ENCODE measurements at regions not wholly inside any gene's neighbourhood (a gene's known extent, or its start where the extent isn't known, plus 50 kb on each side); places are given as distances from the start of the nearest gene placed in this dataset.

- Histone ChIP-seq H3K9me1 (ENCODE audit: control insufficient read depth, insufficient read depth, low read length) (no peaks in the 10 kb centered on the region), H3K4me2 (ENCODE audit: insufficient read depth, low read length) (peak overlapping the region; percentile 40), H3K36me3 (ENCODE audit: control insufficient read depth, insufficient read depth, low read length) (no peaks in the 10 kb centered on the region), H3K27me3 (ENCODE audit: control insufficient read depth in 2 of 2, insufficient read depth in 2 of 2, low read length in 2 of 2) (no peaks in the 10 kb centered on the region), H3K4me1 (replicated peaks in 1 of 2; ENCODE audit: control insufficient read depth in 2 of 2, insufficient read depth in 2 of 2, low read length in 2 of 2) (no peaks in the 10 kb centered on the region), H3K4me3 (no peak overlapping the region), H2AFZ (ENCODE audit: low read depth, low read length) (peak overlapping the region; percentile 35), H3K27ac (ENCODE audit: extremely low read depth, low read depth, low read length) (no peak overlapping the region), H3K9ac (ENCODE audit: insufficient read depth in 1 of 2, low read depth in 2 of 2, low read length in 2 of 2) (no peak overlapping the region), H3K79me2 (ENCODE audit: control insufficient read depth, insufficient read depth, low read length) (no peaks in the 10 kb centered on the region), H4K20me1 (replicated peaks; ENCODE audit: control insufficient read depth, insufficient read depth, low read length) (no peaks in the 10 kb centered on the region), H3K9me3 (replicated peaks; ENCODE audit: control insufficient read depth, insufficient read depth, low read depth, low read length) (no peaks in the 10 kb centered on the region)
- BruUV-seq (replicated peaks), result no TSS peak
- intact Hi-C loops (cut with micrococcal nuclease) (loop anchor here (1.0 to 5.0 kb wide), 2 partner anchors 79 to 520 kb away; no protein-coding TSS in a partner anchor), in situ Hi-C loops (cut with MboI) (no loop called here)
- FAIRE-seq, result no peak
- peak in 2 of 4 experiments; percentile 36 to 46 for DNase-seq (ENCODE audit: extremely low read depth in 1 of 4, low spot score in 3 of 4)
- peak; percentile 89 for ATAC-seq
- POLR2A ChIA-PET, result no interaction called here
- CTCF ChIA-PET (ENCODE audit: low intra/inter-chr PET ratio), result interaction anchor here (0.6 to 0.7 kb wide), 3 partner anchors 369 to 1217 kb away, joined by 3 to 5 read pairs (median 5); no protein-coding TSS in a partner anchor
- 0% methylated on average over 3 of the region's 3 CpGs for WGBS (ENCODE audit: insufficient coverage, low coverage, missing lambda C conversion rate)
- TF ChIP-seq CBX1 (IDR thresholded peaks at IDR 0.05; ENCODE audit: low read depth) (no peak), HEY1 (CRISPR knock-in tag; IDR thresholded peaks at IDR 0.05; ENCODE audit: borderline replicate concordance) (no peak), ATF1 (CRISPR knock-in tag; IDR thresholded peaks at IDR 0.05) (no peak), ATF1 (tag; IDR thresholded peaks at IDR 0.05) (peak; percentile 48; the same call in 1 of the 2 replicates), ZHX1 (conservative IDR thresholded peaks at IDR 0.05; ENCODE audit: low read length) (no peak), ZNF133 (CRISPR knock-in tag; IDR thresholded peaks at IDR 0.05) (no peak), CTCF (IDR thresholded peaks at IDR 0.05 in 2 of 3, conservative IDR thresholded peaks at IDR 0.05 in 1 of 3; ENCODE audit: insufficient read depth in 2 of 3, low read depth in 1 of 3, low read length in 3 of 3) (peak in 2 of 3 experiments; percentile 53 to 58; a peak in 5 of 6 replicates), PRDM10 (IDR thresholded peaks at IDR 0.05; ENCODE audit: partially characterized antibody) (no peak), MCM7 (IDR thresholded peaks at IDR 0.05) (no peak), MBD1 (CRISPR knock-in tag; IDR thresholded peaks at IDR 0.05) (no peak), VEZF1 (CRISPR knock-in tag; IDR thresholded peaks at IDR 0.05) (no peak)
Measured at GRCh38 chr1:241408170-241408569, 51.2 kb upstream of the RGS7 start.

All from K562 (cell line).